IPS DF 4.7 (cell line): ENCODE measurements at regions not wholly inside any gene's neighbourhood (a gene's known extent, or its start where the extent isn't known, plus 50 kb on each side); places are given as distances from the start of the nearest gene placed in this dataset.

Source experiments
- DNase-seq: peaks from one replicate; pipeline ENCODE4 v3.0.0-alpha.2; 2013; ENCODE audit warnings: low spot score; ENCODE audit errors: extremely low read depth

GRCh38 chr3:109210501-109210900 lies 74.0 kb downstream of the C3orf85 start:
- no peak for DNase-seq

GRCh38 chr3:109211941-109212340 lies 75.4 kb downstream of the C3orf85 start:
- DNase-seq, result no peak

GRCh38 chr3:109213321-109213720 lies 76.8 kb downstream of the C3orf85 start:
- no peak for DNase-seq

GRCh38 chr3:109224333-109224732 lies 87.8 kb downstream of the C3orf85 start:
- DNase-seq, result peak; percentile 51

GRCh38 chr3:109225516-109225915 lies 89.0 kb downstream of the C3orf85 start:
- DNase-seq, result no peak

GRCh38 chr3:109228391-109229080 lies 87.8 kb downstream of the DPPA2 start:
- DNase-seq, result no peak

GRCh38 chr3:109229174-109229847 lies 87.0 kb downstream of the DPPA2 start:
- no peak for DNase-seq

- peak; percentile 53 for DNase-seq
These were observed 82.0 kb downstream of the DPPA2 start for GRCh38 chr3:109234300-109234699.

GRCh38 chr3:109241459-109242186 lies 74.7 kb downstream of the DPPA2 start:
- DNase-seq, result no peak

- no peak for DNase-seq
These were observed 74.2 kb downstream of the DPPA2 start for GRCh38 chr3:109242187-109242523.
